Iris pigment epithelial cell (primary cell): ENCODE measurements at regions not wholly inside any gene's neighbourhood (a gene's known extent, or its start where the extent isn't known, plus 50 kb on each side); places are given as distances from the start of the nearest gene placed in this dataset.
A peak's percentile ranks its signal among the peaks of the same experiment; 100 is the strongest.

Source experiments
- DNase-seq: peaks from one replicate; pipeline ENCODE4 v3.0.0-alpha.2; 2011; ENCODE audit warnings: low read depth

- DNase-seq: no peak
Observed at GRCh38 chr6:15796844-15797243, 134.0 kb upstream of the DTNBP1 start.

- DNase-seq: no peak
Observed at GRCh38 chr6:15796130-15796771, 133.4 kb upstream of the DTNBP1 start.

GRCh38 chr6:15793826-15794225, 131.0 kb upstream of the DTNBP1 start:
- no peak for DNase-seq

DNA sequence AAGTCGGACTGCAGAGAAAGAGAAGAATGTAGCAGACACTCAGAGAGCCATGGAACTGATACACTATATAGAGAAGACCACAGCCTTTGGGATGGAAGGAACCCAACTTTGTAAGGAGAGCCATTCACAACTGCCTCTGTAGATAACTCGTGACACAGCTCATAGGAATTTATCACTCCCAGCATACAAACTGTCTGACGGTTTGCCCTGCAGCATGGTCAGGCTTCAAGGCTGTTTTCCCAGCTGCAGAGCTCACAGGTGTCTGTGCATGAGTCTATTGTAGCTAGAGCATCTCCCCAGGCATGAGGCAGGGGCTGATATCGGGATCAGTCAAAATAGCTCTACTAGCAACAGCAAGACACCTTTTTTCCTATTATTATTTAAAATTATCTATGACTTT, 130.5 kb upstream of the DTNBP1 start:
- DNase-seq: peak; percentile 61

- no peak for DNase-seq
Observed at GRCh38 chr6:15792842-15793241, 130.0 kb upstream of the DTNBP1 start.

DNA sequence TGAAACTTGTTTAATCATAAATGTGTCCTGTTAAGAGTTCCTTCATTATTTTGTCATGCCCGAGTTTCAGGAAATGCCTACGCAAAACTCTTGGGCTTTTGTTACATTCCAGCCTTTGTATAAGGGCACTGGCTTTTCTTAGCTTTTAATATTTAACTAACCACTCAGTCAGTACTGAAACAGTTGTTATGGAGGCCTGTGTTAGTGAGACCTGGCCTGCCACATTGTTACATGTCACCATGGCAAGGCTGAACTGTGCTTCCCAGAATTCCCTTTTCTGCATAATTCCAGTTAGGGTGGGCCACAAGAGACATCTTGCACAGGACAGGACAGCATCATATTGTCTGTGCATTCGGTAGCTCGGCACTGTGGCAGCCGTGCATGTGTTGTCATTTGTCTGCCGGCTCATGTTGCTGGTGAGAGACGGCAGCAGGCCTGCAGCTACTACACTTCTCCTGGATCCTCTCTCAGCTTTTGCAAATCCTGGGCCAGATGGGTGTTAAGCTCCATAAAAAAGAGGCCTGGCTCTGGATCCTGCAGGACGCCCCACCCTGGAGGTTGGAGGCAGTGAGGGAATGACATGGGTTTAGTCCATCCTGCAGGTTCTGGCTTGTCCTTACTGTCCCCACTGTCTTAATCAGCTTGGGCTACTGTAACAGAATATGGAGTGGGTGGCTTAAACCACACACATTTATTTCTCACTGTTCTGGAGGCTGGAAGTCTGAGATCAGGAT, 128.8 kb upstream of the DTNBP1 start:
- DNase-seq: no peak

DNA sequence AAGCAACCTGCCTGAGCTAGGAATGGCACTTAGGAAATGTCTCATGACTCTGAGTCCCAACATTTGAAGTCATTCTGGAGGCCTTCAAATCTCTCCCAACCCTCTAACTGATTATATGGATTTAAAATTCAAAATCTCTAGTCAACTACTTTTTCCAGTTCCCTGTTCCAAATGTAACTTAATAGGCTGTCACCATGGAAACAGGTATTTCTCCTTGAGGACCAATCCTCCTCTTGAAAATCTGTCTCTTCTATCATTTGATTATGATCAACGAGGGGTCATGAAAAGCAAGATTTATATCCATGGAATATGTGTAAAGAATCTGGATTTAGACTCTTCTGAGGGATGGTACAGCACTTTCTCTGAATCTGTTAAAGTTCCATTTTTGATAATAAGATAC, 127.3 kb upstream of the DTNBP1 start:
- no peak for DNase-seq

DNA sequence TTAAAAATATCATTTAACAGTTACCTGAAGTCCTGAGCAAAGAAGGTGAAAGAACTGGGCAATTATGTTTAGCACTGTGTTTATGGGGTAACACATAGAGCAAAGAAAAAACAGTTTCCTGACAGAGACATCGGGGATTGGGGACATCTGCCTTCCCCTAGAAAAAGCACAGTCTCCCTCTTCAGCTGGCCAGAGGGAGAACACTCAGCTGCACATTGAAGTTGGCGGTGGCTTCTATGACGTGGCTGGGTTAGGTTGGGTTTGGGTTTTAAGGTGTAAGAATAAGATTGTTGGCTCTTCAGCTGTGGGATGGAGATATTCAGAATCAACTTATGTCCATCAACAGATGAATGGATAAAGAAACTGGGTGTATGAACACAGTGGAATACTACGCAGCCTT, 124.0 kb upstream of the DTNBP1 start:
- DNase-seq: no peak

DNA sequence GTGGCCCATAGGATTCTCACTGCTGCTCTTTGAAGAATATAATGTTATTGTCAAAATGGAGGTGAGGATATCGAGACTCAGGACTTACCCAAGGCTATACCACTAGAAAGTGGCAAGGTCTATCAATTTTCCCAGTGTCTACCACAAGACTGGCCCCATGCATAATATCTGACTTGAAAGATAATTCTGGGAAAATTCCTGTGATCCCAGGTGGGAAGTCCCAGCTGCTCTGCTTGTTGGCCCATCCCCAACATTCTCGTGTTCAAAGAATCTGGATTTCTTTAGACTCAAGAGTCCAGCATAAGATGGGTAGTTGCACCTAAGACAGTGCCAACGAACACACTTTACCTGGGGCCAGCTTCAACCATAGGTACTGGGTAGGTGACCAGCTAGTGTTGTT, 120.7 kb upstream of the DTNBP1 start:
- no peak for DNase-seq

DNA sequence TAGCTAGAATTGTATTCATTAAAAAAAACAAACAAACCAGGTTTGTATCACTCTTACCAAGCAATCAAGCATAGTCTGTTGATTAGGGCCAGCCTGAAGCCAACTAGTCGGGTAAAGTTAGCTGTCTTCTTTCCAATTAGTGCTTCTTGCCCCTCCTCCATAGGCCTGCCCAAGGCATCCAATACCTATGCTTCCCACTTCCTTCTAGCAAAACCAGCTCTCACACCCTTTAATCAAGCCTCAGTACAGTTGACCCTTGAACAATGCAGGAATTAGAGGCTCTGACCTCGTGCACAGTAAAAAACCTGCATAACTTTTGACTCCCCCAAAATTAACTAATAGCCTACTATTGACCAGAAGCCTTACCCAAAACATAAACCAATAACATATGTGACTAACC, 119.1 kb upstream of the DTNBP1 start:
- DNase-seq: no peak

GRCh38 chr6:15781333-15781732, 118.5 kb upstream of the DTNBP1 start:
- DNase-seq: no peak

DNA sequence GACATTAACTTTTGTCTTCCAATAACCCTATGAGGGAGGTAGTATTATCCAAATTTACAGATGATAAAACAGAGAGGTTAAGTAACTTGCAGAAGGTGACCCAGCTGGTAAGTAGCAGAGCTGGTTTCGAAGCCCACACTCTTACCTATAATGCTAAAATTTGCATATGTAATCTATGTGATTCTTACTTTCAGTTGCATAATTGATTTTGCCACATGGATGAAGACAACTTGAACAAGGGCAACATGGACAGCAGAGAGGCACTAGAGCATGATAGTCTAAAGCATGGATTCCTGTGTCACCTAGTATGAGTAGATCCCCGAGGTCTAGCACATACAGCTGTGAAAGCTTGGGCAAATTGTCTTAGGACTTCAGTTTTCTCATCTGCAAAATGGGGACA, 117.6 kb upstream of the DTNBP1 start:
- no peak for DNase-seq

DNA sequence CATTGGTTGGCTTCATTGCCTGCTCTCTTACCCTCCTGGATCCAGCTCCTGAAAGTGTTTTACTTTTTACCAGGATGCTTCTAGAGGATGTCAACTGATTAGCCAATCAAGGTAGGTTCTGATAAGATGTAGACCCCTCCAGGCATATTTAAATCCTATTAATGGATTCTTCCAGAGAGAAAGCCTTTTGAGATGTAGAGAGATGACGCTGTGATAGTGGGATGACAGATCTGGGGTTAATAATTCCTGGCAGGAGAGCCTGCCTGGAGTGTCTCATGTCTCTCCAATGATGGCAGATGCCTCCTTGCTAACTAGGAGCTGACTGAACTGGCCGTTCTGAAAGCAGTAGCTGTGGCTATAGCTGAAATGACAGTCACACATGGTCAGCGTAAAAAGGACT, 116.9 kb upstream of the DTNBP1 start:
- DNase-seq: no peak

DNA sequence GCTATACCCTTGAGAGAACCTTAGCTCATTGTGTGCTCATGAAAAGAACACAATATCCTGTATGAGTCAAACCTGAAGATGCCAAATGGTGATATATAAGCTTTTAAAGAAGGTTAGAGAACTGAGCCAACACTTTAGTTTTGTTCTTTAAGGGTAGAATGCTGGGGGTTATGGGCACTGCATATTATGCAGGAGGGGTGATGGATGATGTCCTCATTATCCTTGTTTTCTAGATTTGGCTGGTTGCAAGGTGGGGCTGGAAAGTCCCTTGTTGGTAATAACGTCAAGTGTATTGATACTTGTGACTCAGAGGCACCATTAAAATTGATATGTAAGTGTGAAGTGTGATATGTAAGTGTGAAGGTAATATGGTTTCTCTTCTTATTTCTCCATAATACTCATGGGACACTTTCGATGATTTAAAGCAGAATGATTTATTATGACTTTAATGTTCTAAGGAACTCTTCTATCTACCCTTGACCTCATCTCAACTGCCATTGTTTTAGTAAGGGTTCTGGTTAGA, 113.7 kb upstream of the DTNBP1 start:
- DNase-seq: no peak

DNA sequence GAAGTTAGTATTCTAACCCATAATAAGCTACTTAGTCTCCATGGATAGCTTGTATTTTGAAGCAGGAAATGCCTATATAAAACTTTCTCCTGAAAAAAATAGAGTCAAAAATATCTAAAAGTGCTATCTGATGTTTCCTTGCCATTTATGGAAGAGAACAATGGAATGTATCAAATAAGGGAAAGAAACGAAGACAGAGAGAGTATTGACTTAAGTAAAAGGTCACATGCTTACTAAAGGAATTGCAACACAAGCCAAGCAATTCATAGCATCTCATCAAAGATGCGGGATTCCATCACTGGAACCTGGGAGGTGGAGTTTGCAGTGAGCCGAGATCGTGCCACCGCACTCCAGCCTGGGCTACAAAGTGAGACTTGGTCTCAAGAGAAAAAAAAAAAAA, 112.9 kb upstream of the DTNBP1 start:
- no peak for DNase-seq

GRCh38 chr6:15775076-15775634, 112.3 kb upstream of the DTNBP1 start:
- no peak for DNase-seq

GRCh38 chr6:15773806-15774410, 111.1 kb upstream of the DTNBP1 start:
- DNase-seq: no peak

GRCh38 chr6:15770347-15771143, 107.7 kb upstream of the DTNBP1 start:
- peak; percentile 58 for DNase-seq

- DNase-seq: peak; percentile 40
Observed at GRCh38 chr6:15769511-15770018, 106.7 kb upstream of the DTNBP1 start.

GRCh38 chr6:15768999-15769398, 106.2 kb upstream of the DTNBP1 start:
- no peak for DNase-seq

DNA sequence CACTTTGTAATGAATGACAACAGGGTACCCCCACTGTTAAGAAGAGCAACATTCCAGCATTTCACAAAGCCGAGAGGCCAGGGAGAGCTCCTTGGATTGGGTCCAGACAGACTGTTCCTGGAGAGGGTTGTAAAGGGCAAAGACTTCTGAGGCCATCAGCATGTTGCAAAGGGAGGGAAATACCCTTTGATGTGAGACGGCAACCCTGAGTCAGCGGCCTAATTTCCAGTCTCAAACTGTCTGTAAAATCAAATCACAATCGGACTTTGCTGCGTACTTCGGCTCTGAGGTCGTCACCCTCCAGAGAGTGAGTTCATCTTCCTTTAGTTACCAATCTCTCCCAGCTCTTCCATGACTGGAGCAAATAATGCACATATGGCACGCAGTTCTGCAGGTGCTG, 101.0 kb upstream of the DTNBP1 start:
- peak; percentile 83 for DNase-seq

GRCh38 chr6:15763364-15763763, 100.5 kb upstream of the DTNBP1 start:
- peak; percentile 40 for DNase-seq
